ENCODE measurements at regions not wholly inside any gene's neighbourhood (a gene's known extent, or its start where the extent isn't known, plus 50 kb on each side); places are given as distances from the start of the nearest gene placed in this dataset.

DNA sequence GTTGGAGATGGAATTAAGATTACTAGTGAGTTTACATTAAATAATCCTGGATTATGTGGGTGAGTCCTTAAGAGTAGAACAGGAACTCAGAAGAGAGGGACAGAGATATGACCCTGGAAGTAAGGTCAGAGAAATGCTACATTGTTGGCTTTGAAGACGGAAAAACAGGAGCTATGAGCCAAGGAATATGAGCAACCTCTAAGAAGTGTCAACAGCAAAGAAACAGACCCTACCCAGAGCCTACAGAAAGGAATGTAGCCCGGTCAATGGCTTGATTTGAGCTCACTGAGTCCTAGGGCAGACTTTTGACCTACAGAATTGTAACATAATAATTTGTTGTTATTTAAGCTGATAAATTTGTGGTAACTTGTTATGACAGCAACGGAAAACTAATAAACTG lies 304.9 kb downstream of the IPMK start:
- Mint-ChIP-seq H3K9me3 (peaks cover 8 to 11% of the 10 kb centered on the region in 2 donors), H3K27me3 (ENCODE audit: low read depth in 2 of 2) (no peaks in the 10 kb centered on the region), H3K27ac (no peak overlapping the region), H3K4me3 (no peak overlapping the region), H3K4me1 (no peaks in the 10 kb centered on the region), H3K36me3 (no peaks in the 10 kb centered on the region)
- H3K36me3 ChIP-seq (ENCODE audit: control insufficient read depth, insufficient read depth, low read length) = no peaks in the 10 kb centered on the region
- H3K9me3 ChIP-seq (ENCODE audit: control insufficient read depth, insufficient read depth, low read length) = no peaks in the 10 kb centered on the region
- no peaks in the 10 kb centered on the region for H3K27me3 ChIP-seq (ENCODE audit: control insufficient read depth, insufficient read depth, low read length)
- TF ChIP-seq, protein P1, sequence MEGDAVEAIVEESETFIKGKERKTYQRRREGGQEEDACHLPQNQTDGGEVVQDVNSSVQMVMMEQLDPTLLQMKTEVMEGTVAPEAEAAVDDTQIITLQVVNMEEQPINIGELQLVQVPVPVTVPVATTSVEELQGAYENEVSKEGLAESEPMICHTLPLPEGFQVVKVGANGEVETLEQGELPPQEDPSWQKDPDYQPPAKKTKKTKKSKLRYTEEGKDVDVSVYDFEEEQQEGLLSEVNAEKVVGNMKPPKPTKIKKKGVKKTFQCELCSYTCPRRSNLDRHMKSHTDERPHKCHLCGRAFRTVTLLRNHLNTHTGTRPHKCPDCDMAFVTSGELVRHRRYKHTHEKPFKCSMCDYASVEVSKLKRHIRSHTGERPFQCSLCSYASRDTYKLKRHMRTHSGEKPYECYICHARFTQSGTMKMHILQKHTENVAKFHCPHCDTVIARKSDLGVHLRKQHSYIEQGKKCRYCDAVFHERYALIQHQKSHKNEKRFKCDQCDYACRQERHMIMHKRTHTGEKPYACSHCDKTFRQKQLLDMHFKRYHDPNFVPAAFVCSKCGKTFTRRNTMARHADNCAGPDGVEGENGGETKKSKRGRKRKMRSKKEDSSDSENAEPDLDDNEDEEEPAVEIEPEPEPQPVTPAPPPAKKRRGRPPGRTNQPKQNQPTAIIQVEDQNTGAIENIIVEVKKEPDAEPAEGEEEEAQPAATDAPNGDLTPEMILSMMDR (IDR thresholded peaks at IDR 0.05) = no peak
- no peaks in the 10 kb centered on the region for H3K4me1 ChIP-seq (ENCODE audit: control insufficient read depth, insufficient read depth, low read length)
- H3K4me3 ChIP-seq (ENCODE audit: low read length) = no peak overlapping the region
- 77% methylated on average over 2 of the region's 3 CpGs for WGBS (ENCODE audit: insufficient coverage)
- ATAC-seq (no peak), DNase-seq (no peak)
- no peak overlapping the region for H3K27ac ChIP-seq (ENCODE audit: low read length)
- intact Hi-C loops (cut with micrococcal nuclease) = no loop called here

DNA sequence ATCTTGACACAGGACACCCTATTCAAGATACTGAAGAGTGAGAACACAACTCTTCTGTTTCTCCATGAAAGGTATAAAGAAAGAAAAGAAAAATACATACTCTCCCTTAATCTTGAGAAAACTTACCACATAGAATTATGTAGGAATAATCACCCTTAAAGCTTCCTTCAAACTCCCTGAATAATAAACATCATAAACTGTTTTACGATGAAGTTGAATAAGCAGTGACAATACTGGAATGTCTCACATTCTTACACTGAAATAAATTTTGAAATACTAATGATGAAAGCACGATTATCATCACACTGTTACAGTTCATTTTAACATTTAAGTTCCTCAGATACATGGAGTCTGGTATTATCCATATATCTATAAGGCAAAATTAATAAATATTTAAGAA lies 306.2 kb downstream of the IPMK start:
- Mint-ChIP-seq H3K27ac (no peak overlapping the region), H3K36me3 (no peaks in the 10 kb centered on the region), H3K9me3 (peaks cover 8 to 11% of the 10 kb centered on the region in 2 donors), H3K4me3 (no peak overlapping the region), H3K4me1 (no peaks in the 10 kb centered on the region), H3K27me3 (ENCODE audit: low read depth in 2 of 2) (no peaks in the 10 kb centered on the region)
- Histone ChIP-seq H3K9me3 (ENCODE audit: control insufficient read depth, insufficient read depth, low read length) (no peaks in the 10 kb centered on the region), H3K4me3 (ENCODE audit: low read length) (no peak overlapping the region), H3K27ac (ENCODE audit: low read length) (no peak overlapping the region), H3K4me1 (ENCODE audit: control insufficient read depth, insufficient read depth, low read length) (no peaks in the 10 kb centered on the region), H3K36me3 (ENCODE audit: control insufficient read depth, insufficient read depth, low read length) (no peaks in the 10 kb centered on the region), H3K27me3 (ENCODE audit: control insufficient read depth, insufficient read depth, low read length) (no peaks in the 10 kb centered on the region)
- ATAC-seq (no peak), DNase-seq (no peak)
- 100% methylated on average over 1 of the region's 2 CpGs for WGBS (ENCODE audit: insufficient coverage)
- TF ChIP-seq, protein P1 (IDR thresholded peaks at IDR 0.05) = no peak
- intact Hi-C loops (cut with micrococcal nuclease) = no loop called here

DNA sequence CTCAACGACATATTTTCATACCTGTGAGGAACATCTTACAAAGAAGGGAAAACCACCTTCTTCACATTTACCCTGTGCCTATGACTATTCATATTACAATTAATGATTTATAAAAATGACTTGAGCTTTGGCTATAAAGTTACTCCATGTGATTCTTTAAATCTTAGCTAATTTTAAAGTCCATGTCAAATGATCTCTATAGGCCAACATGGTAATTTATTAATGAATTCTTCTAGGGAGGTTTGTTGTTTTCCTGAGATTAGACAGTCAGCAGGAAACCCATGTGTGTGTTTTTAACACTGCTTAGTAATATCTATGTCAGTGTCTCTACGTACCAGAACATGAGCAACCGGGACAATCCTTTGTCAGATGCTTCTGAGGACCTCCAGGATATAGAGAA lies 307.3 kb downstream of the IPMK start:
- intact Hi-C loops (cut with micrococcal nuclease) = no loop called here
- ATAC-seq = no peak
- Mint-ChIP-seq H3K36me3 (no peaks in the 10 kb centered on the region), H3K4me1 (no peaks in the 10 kb centered on the region), H3K4me3 (no peak overlapping the region), H3K9me3 (peaks cover 8 to 10% of the 10 kb centered on the region in 2 donors), H3K27ac (no peak overlapping the region), H3K27me3 (ENCODE audit: low read depth in 2 of 2) (no peaks in the 10 kb centered on the region)
- 94% methylated on average over 2 of the region's 3 CpGs for WGBS (ENCODE audit: insufficient coverage)
- Histone ChIP-seq H3K27ac (ENCODE audit: low read length) (no peak overlapping the region), H3K4me3 (ENCODE audit: low read length) (no peak overlapping the region), H3K4me1 (ENCODE audit: control insufficient read depth, insufficient read depth, low read length) (no peaks in the 10 kb centered on the region), H3K36me3 (ENCODE audit: control insufficient read depth, insufficient read depth, low read length) (no peaks in the 10 kb centered on the region), H3K9me3 (ENCODE audit: control insufficient read depth, insufficient read depth, low read length) (no peaks in the 10 kb centered on the region), H3K27me3 (ENCODE audit: control insufficient read depth, insufficient read depth, low read length) (no peaks in the 10 kb centered on the region)
- no peak for DNase-seq
- TF ChIP-seq, protein P1 (IDR thresholded peaks at IDR 0.05) = no peak

DNA sequence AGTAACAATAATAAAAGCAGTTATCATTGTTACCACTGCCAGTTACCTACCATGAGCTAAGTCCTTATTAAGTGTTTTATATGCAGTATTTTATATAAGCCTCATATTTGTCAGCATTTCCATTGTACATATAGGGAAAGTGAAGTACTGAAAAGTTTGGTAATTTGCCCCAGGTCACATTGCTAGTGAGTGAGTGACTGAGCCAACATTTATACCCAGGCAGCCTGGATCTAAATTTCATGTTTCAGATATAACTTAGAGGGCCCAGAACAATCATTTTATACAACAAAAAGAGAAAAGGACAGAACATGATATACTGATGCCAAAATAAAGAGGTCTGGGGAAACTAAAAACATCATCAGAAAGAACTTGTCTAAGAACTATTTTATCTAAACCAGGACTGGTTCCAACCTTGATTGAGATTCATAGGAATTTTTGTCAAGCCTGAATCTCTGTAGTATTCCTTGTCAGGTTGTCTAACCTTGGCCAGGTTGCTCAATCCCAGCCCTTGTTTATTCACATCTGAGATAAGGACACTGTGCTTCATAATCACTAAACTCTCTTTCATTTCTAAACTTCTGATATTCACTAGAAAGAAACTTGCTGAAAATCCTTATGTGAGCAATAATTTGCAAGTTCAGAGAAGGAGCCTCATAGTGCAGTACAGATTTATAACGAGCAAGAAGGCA lies 308.2 kb downstream of the IPMK start:
- Mint-ChIP-seq H3K9me3 (peaks cover 7 to 15% of the 10 kb centered on the region in 2 donors), H3K4me3 (no peak overlapping the region), H3K4me1 (no peaks in the 10 kb centered on the region), H3K27ac (no peak overlapping the region), H3K36me3 (no peaks in the 10 kb centered on the region), H3K27me3 (ENCODE audit: low read depth in 2 of 2) (no peaks in the 10 kb centered on the region)
- no peaks in the 10 kb centered on the region for H3K4me1 ChIP-seq (ENCODE audit: control insufficient read depth, insufficient read depth, low read length)
- TF ChIP-seq, protein P1 (IDR thresholded peaks at IDR 0.05) = no peak
- intact Hi-C loops (cut with micrococcal nuclease) = no loop called here
- no peaks in the 10 kb centered on the region for H3K36me3 ChIP-seq (ENCODE audit: control insufficient read depth, insufficient read depth, low read length)
- no peaks in the 10 kb centered on the region for H3K27me3 ChIP-seq (ENCODE audit: control insufficient read depth, insufficient read depth, low read length)
- H3K4me3 ChIP-seq (ENCODE audit: low read length) = no peak overlapping the region
- H3K27ac ChIP-seq (ENCODE audit: low read length) = no peak overlapping the region
- H3K9me3 ChIP-seq (ENCODE audit: control insufficient read depth, insufficient read depth, low read length) = no peaks in the 10 kb centered on the region
- no CpG with 5 or more reads among the region's 1 CpG for WGBS (ENCODE audit: insufficient coverage)
- DNase-seq (no peak), ATAC-seq (no peak)
